HEK293T (cell line): ENCODE measurements at regions not wholly inside any gene's neighbourhood (a gene's known extent, or its start where the extent isn't known, plus 50 kb on each side); places are given as distances from the start of the nearest gene placed in this dataset.
"Not testable (repeated sequence)": the region's sequence is repeated elsewhere in the genome, so short reads cannot be mapped to it uniquely, and the experiment has no call there.

Source experiments
- CTCF ChIA-PET: fragments of 350-600 bp; formaldehyde crosslinking; extraction: SDS; loops from one replicate; lab custom pipeline; 2021; ENCODE audit warnings: antibody characterized with exemption, inconsistent platforms; lab: Yijun Ruan, JAX
- POLR2A ChIA-PET: fragments of 350-600 bp; formaldehyde crosslinking; extraction: SDS; loops from one replicate; lab custom pipeline; 2020; ENCODE audit warnings: antibody characterized with exemption, inconsistent platforms; lab: Yijun Ruan, JAX
- DNase-seq: peaks from one replicate; pipeline ENCODE4 v3.0.0; 2012; ENCODE audit warnings: mixed read lengths; ENCODE audit errors: extremely low spot score
- ARNT ChIP-seq: fragments of 450-650 bp; IDR thresholded peaks from 2 replicates; pipeline ENCODE4 v1.6.1; 2017; ENCODE audit warnings: mild to moderate bottlenecking
- BHLHE40 ChIP-seq: fragments of 450-650 bp; IDR thresholded peaks from 2 replicates; pipeline ENCODE4 v1.6.1; 2016; ENCODE audit warnings: mild to moderate bottlenecking, moderate library complexity, borderline replicate concordance
- CTBP1 ChIP-seq: fragments of 450-650 bp; IDR thresholded peaks from 2 replicates; pipeline ENCODE4 v1.6.1; 2016; ENCODE audit warnings: borderline replicate concordance
- ELF4 ChIP-seq: fragments of 450-650 bp; IDR thresholded peaks from 2 replicates; pipeline ENCODE4 v1.6.1; 2017; ENCODE audit warnings: antibody characterized with exemption
- FOXA1 ChIP-seq: fragments of 450-650 bp; IDR thresholded peaks from 2 replicates; pipeline ENCODE4 v1.6.1; 2016; ENCODE audit warnings: mild to moderate bottlenecking
- FOXK2 ChIP-seq: fragments of 450-650 bp; IDR thresholded peaks from 2 replicates; pipeline ENCODE4 v1.6.1; 2016; ENCODE audit warnings: mild to moderate bottlenecking
- FOXM1 ChIP-seq: fragments of 450-650 bp; IDR thresholded peaks from 2 replicates; pipeline ENCODE4 v1.6.1; 2017; ENCODE audit warnings: mild to moderate bottlenecking, borderline replicate concordance
- HDGF ChIP-seq: fragments of 450-650 bp; IDR thresholded peaks from 2 replicates; pipeline ENCODE4 v1.6.1; 2017; ENCODE audit warnings: antibody characterized with exemption, borderline replicate concordance
- L3MBTL2 ChIP-seq: fragments of 450-650 bp; conservative IDR thresholded peaks from 2 replicates; pipeline ENCODE4 v1.6.1; 2016; ENCODE audit warnings: mild to moderate bottlenecking
- LEF1 ChIP-seq: fragments of 450-650 bp; IDR thresholded peaks from 2 replicates; pipeline ENCODE4 v1.6.1; 2017; ENCODE audit warnings: mild to moderate bottlenecking, borderline replicate concordance
- NFRKB ChIP-seq: fragments of 450-650 bp; IDR thresholded peaks from 2 replicates; pipeline ENCODE4 v1.6.1; 2016; ENCODE audit warnings: mild to moderate bottlenecking, moderate library complexity
- SP1 ChIP-seq: fragments of 450-650 bp; IDR thresholded peaks from 2 replicates; pipeline ENCODE4 v1.6.1; 2017
- SUZ12 ChIP-seq: fragments of 450-650 bp; IDR thresholded peaks from 2 replicates; pipeline ENCODE4 v1.6.1; 2016; ENCODE audit warnings: mild to moderate bottlenecking
- TARDBP ChIP-seq: fragments of 450-650 bp; IDR thresholded peaks from 2 replicates; pipeline ENCODE4 v1.6.1; 2016
- ZNF384 ChIP-seq: fragments of 450-650 bp; IDR thresholded peaks from 2 replicates; pipeline ENCODE4 v1.6.1; 2016
- TF ChIP-seq, protein P1 (sequence below): fragments of 450-650 bp; IDR thresholded peaks from 2 replicates; pipeline ENCODE4 v1.6.1; 2016

DNA sequence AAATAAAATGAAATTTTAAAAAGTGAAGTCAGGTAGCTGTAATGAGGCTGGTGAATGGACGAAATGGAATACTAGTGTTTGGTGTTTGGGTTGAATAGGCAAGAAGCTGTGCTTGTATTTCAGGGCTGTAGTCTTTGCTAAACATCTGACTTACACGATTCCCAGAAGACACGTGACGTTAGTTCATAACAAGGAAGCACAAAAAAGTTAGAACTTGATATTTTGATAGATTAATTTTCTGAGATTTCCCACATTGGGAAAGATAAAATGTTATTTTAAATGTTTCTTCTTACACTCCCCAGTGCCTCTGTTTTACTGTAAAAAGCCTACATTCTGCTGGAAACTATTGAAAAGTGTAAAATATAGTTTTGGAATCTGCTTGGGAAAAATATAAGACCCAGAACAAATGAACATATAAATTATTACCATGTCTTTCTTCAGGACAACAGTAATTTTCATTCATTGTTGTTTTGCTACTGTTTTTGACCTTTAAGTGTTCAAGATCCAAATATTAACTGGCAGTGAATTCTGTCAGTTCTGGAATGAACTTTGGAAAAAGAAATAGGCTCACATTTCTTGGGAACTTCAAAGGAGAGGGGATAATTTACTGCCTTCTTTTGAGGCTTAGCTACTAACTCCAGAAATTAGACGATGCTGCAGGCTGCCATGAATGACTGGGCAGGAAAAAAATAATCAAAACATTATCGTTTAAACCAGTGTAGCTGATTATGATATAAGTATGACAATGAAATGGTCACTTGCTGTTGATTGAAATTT lies 241.3 kb downstream of the SLITRK6 start:
- TF ChIP-seq L3MBTL2 = no peak
- TF ChIP-seq SP1 = no peak
- TF ChIP-seq, protein P1, sequence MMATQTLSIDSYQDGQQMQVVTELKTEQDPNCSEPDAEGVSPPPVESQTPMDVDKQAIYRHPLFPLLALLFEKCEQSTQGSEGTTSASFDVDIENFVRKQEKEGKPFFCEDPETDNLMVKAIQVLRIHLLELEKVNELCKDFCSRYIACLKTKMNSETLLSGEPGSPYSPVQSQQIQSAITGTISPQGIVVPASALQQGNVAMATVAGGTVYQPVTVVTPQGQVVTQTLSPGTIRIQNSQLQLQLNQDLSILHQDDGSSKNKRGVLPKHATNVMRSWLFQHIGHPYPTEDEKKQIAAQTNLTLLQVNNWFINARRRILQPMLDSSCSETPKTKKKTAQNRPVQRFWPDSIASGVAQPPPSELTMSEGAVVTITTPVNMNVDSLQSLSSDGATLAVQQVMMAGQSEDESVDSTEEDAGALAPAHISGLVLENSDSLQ = no peak
- TF ChIP-seq ELF4 = no peak
- no peak for TF ChIP-seq NFRKB
- no peak for TF ChIP-seq FOXA1
- TF ChIP-seq BHLHE40 = no peak
- no peak for TF ChIP-seq CTBP1
- TF ChIP-seq TARDBP = no peak
- no peak for TF ChIP-seq ZNF384
- no peak for TF ChIP-seq ARNT
- TF ChIP-seq FOXM1 = no peak
- no peak for TF ChIP-seq SUZ12
- TF ChIP-seq HDGF = no peak
- CTCF ChIA-PET = no interaction called here
- DNase-seq = no peak
- POLR2A ChIA-PET = no interaction called here

DNA sequence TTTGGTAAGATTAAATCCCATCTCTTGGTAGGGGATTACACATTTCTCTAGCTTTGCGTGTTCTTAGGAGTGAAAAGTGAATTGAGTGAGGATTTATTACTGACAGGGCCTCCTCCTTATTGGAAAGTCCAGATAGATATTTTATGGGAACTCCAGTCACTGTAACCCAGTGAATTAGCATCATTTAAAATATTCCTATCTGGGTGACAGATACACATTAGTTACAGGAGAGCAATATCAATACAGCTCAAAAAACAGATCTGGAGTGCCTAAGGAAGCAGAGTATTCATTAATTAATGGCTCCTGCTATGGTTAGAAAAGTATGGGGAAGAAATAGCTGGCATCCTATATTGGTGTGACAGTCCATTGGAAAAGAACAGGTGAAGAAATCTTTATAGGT lies 248.2 kb downstream of the SLITRK6 start:
- TF ChIP-seq HDGF (no peak), FOXA1 (no peak), ARNT (no peak), SP1 (no peak), SUZ12 (no peak), FOXK2 (no peak), L3MBTL2 (no peak), TARDBP (no peak), FOXM1 (no peak), ZNF384 (no peak), CTBP1 (no peak), LEF1 (no peak), BHLHE40 (no peak), ELF4 (no peak), NFRKB (no peak)
- TF ChIP-seq, protein P1 = no peak
- ChIA-PET CTCF (no interaction called here), POLR2A (no interaction called here)
- no peak for DNase-seq

DNA sequence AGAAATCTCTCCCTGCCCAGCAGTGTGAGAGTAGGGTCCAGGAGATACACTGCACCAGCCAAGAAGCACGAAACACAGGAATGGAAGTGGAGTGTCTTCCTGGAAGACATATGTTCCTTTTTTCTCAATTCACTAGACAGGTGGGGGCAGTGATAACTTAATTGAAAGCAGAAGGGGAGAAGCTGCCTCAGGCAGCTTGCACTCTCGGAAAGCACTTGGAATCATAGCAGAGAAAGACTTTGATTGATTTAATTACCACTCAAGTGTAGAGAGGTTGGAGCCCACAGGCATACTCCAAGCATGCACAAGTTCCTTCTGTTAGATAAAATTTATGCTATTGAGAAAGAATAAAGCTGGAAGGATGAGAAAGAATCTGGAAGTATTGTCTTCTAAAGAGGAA lies 249.4 kb downstream of the SLITRK6 start:
- ChIA-PET POLR2A (no interaction called here), CTCF (no interaction called here)
- TF ChIP-seq FOXM1 (no peak), FOXA1 (no peak), NFRKB (no peak), TARDBP (no peak), BHLHE40 (no peak), SUZ12 (no peak), ZNF384 (no peak), SP1 (no peak)
- DNase-seq = no peak

DNA sequence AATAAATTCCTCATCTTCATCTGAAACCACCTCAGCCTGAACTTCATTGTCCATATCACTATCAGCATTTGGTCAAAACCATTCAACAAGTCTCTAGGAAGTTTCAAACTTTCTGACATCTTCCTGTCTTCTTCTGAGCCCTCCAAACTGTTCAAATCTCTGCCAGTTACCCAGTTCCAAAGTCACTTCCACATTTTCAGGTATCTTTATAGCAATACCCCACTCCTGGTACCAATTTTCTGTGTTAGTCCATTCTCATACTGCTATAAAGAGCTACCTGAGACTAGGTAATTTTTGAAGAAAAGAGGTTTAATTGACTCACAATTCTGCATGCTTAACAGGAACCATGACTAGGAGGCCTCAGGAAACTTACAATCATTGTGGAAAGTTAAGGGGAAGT lies 250.4 kb downstream of the SLITRK6 start:
- DNase-seq, CTCF ChIA-PET, POLR2A ChIA-PET: not testable (repeated sequence)

DNA sequence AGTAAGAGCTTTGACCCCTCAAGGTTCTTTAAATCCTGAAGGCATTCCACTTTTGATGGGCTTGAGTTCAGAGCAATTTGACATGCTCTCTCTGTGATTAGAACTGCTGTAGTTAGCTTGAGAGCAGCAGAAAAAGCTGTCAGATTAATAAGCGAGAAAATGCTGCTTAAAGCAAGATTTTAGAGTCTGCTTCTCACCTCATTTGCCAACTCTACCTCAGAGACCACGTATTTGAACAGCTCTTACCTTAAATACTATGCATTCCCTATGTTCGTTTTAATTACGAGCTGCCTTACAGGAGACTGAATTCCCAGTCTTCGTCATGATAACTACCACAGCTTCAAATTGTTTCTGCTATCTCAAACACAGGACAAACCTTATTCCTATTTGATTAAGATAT lies 253.4 kb downstream of the SLITRK6 start:
- POLR2A ChIA-PET = no interaction called here
- no peak for DNase-seq
- CTCF ChIA-PET = no interaction called here
- no peak for TF ChIP-seq ZNF384
- no peak for TF ChIP-seq FOXK2
- no peak for TF ChIP-seq ARNT
- TF ChIP-seq NFRKB = no peak
- no peak for TF ChIP-seq CTBP1
- no peak for TF ChIP-seq BHLHE40
- no peak for TF ChIP-seq LEF1
- TF ChIP-seq TARDBP = no peak
- no peak for TF ChIP-seq FOXM1

DNA sequence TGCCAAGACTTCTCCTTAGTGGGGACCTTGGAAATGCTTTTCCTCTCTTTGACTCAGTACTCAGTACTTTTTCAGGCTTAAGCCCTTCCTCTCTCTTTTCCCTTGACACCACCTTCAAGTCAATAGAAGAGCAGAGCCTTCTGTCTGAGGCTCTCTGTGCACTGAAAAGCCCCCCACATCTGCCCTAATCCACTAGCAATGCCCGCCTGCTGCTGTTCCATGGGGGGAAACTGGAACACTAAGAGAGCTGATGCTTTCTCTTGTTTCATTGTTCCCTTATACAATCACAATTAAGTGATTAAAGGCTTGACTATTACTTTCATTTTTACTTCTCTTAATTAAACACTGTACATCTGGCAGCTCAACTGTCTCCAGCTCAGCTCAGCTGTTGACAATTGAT lies 254.5 kb downstream of the SLITRK6 start:
- POLR2A ChIA-PET = no interaction called here
- DNase-seq = no peak
- TF ChIP-seq, protein P1 = no peak
- TF ChIP-seq ARNT (no peak), HDGF (no peak), FOXM1 (no peak), LEF1 (no peak), ELF4 (no peak), ZNF384 (no peak), L3MBTL2 (no peak), FOXK2 (no peak), SUZ12 (no peak), SP1 (no peak), BHLHE40 (no peak), FOXA1 (no peak), TARDBP (no peak), NFRKB (no peak), CTBP1 (no peak)
- CTCF ChIA-PET = no interaction called here

DNA sequence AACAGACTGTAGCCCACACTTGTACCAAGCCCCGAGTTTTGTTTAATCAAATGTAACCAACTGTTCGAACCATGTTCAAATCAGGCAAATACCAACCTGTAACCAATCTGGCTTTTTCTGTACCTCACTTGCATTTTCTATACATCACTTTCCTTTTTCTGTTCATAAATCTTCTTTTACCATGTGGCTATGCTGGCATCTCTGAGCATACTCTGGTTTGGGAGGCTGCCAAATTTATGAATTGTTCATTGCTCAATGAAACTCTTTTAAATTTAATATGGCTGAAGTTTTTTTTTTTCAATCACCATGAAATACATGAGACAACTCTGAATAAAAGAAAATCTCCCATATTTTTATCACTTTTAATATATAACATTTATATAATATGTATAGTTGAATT lies 256.1 kb downstream of the SLITRK6 start:
- DNase-seq = no peak
- POLR2A ChIA-PET = no interaction called here
- CTCF ChIA-PET = no interaction called here
- no peak for TF ChIP-seq SUZ12
- no peak for TF ChIP-seq ARNT
- TF ChIP-seq HDGF = no peak
- no peak for TF ChIP-seq TARDBP
